ENCODE measurements at regions not wholly inside any gene's neighbourhood (a gene's known extent, or its start where the extent isn't known, plus 50 kb on each side); places are given as distances from the start of the nearest gene placed in this dataset.

GRCh38 chr10:47183704-47184041, 116.3 kb upstream of the GDF10 start:
- H3K79me2 ChIP-seq (replicated peaks; ENCODE audit: insufficient read depth, low read length) = no peaks in the 10 kb centered on the region
- no peak overlapping the region for H3K9ac ChIP-seq (ENCODE audit: low read length)
- no peaks in the 10 kb centered on the region for H3K36me3 ChIP-seq (ENCODE audit: insufficient read depth, low read length)
- H2AFZ ChIP-seq (ENCODE audit: low read depth, low read length) = no peak overlapping the region
- no peak for TF ChIP-seq TAF1 (IDR thresholded peaks at IDR 0.05; ENCODE audit: low read depth)
- no peak for TF ChIP-seq SMC3 (conservative IDR thresholded peaks at IDR 0.05; ENCODE audit: poor library complexity)
- no peak for TF ChIP-seq EZH2 (IDR thresholded peaks at IDR 0.05; ENCODE audit: borderline replicate concordance, insufficient read depth, low read length, poor library complexity, severe bottlenecking)
- TF ChIP-seq EP300 (conservative IDR thresholded peaks at IDR 0.05; ENCODE audit: poor library complexity, severe bottlenecking) = no peak
- no peak for TF ChIP-seq POLR2AphosphoS5 (IDR thresholded peaks at IDR 0.05)
- no peak for TF ChIP-seq REST (IDR thresholded peaks at IDR 0.05; ENCODE audit: borderline replicate concordance)
- no peak for TF ChIP-seq MXI1 (conservative IDR thresholded peaks at IDR 0.05; ENCODE audit: poor library complexity, severe bottlenecking)
- TF ChIP-seq CTCF (IDR thresholded peaks at IDR 0.05; ENCODE audit: poor library complexity, severe bottlenecking) = no peak
- TF ChIP-seq RAD21 (conservative IDR thresholded peaks at IDR 0.05) = no peak
- H3K4me3 ChIP-seq (ENCODE audit: low read length) = no peak overlapping the region
- no peak overlapping the region for H3K27ac ChIP-seq (ENCODE audit: low read length)
- H3K4me2 ChIP-seq (ENCODE audit: low read length) = no peak overlapping the region
- no peaks in the 10 kb centered on the region for H3K9me2 ChIP-seq (ENCODE audit: insufficient read depth, low read length)
- H3K9me3 ChIP-seq (ENCODE audit: low read length) = no peaks in the 10 kb centered on the region
- no peaks in the 10 kb centered on the region for H3K27me3 ChIP-seq (ENCODE audit: insufficient read depth, low read depth, low read length)
- H3F3A ChIP-seq (ENCODE audit: insufficient read depth, low read length, poor library complexity, severe bottlenecking) = no peaks in the 10 kb centered on the region
- H4K20me1 ChIP-seq (ENCODE audit: insufficient read depth) = no peaks in the 10 kb centered on the region

GRCh38 chr10:47184273-47184672, 115.7 kb upstream of the GDF10 start:
- Histone ChIP-seq H4K20me1 (ENCODE audit: insufficient read depth) (no peaks in the 10 kb centered on the region), H3K79me2 (replicated peaks; ENCODE audit: insufficient read depth, low read length) (no peaks in the 10 kb centered on the region), H2AFZ (ENCODE audit: low read depth, low read length) (no peak overlapping the region), H3K27ac (ENCODE audit: low read length) (no peak overlapping the region), H3K27me3 (ENCODE audit: insufficient read depth, low read depth, low read length) (no peaks in the 10 kb centered on the region), H3K9me3 (ENCODE audit: low read length) (no peaks in the 10 kb centered on the region), H3F3A (ENCODE audit: insufficient read depth, low read length, poor library complexity, severe bottlenecking) (no peaks in the 10 kb centered on the region), H3K4me2 (ENCODE audit: low read length) (no peak overlapping the region), H3K4me3 (ENCODE audit: low read length) (no peak overlapping the region), H3K9ac (ENCODE audit: low read length) (no peak overlapping the region), H3K9me2 (ENCODE audit: insufficient read depth, low read length) (no peaks in the 10 kb centered on the region), H3K36me3 (ENCODE audit: insufficient read depth, low read length) (no peaks in the 10 kb centered on the region)
- TF ChIP-seq POLR2AphosphoS5 (IDR thresholded peaks at IDR 0.05) (no peak), CTCF (IDR thresholded peaks at IDR 0.05; ENCODE audit: poor library complexity, severe bottlenecking) (no peak), EP300 (conservative IDR thresholded peaks at IDR 0.05; ENCODE audit: poor library complexity, severe bottlenecking) (no peak), REST (IDR thresholded peaks at IDR 0.05; ENCODE audit: borderline replicate concordance) (no peak), EZH2 (IDR thresholded peaks at IDR 0.05; ENCODE audit: borderline replicate concordance, insufficient read depth, low read length, poor library complexity, severe bottlenecking) (no peak), MXI1 (conservative IDR thresholded peaks at IDR 0.05; ENCODE audit: poor library complexity, severe bottlenecking) (no peak), SMC3 (conservative IDR thresholded peaks at IDR 0.05; ENCODE audit: poor library complexity) (no peak), RAD21 (conservative IDR thresholded peaks at IDR 0.05) (no peak), TAF1 (IDR thresholded peaks at IDR 0.05; ENCODE audit: low read depth) (no peak)

All from neural cell (in vitro differentiated cells).